WI38 (cell line): ENCODE measurements at regions not wholly inside any gene's neighbourhood (a gene's known extent, or its start where the extent isn't known, plus 50 kb on each side); places are given as distances from the start of the nearest gene placed in this dataset.

Experiments used
- H3K4me3 ChIP-seq: 2 replicates; pipeline ENCODE4 v1.5.1; 2011; ENCODE audit warnings: low read depth, mild to moderate bottlenecking, control low read depth, low read length
- CTCF ChIP-seq: IDR thresholded peaks from 2 replicates; pipeline ENCODE4 v1.5.1; 2012; ENCODE audit warnings: low read depth, mild to moderate bottlenecking, control low read depth, low read length

DNA sequence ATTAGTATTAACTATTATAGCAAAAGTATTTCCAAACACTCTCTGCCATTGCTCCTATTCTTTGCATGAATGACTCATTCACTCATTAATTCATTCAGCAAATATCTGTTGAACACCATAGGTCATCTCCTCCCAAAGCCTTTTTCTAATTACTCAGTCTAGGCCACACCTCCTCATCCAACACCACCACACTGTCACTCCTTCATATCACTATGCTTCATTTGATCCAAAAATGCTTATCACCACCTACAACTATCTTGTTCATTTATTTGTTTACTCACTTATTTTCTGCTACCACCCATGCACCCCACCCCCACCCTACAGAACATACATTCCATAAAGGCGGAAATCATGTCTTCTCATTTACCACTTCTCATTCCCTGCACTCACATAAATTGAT is 94.4 kb upstream of the TNFSF4 start:
- TF ChIP-seq CTCF = no peak
- no peak overlapping the region for H3K4me3 ChIP-seq

DNA sequence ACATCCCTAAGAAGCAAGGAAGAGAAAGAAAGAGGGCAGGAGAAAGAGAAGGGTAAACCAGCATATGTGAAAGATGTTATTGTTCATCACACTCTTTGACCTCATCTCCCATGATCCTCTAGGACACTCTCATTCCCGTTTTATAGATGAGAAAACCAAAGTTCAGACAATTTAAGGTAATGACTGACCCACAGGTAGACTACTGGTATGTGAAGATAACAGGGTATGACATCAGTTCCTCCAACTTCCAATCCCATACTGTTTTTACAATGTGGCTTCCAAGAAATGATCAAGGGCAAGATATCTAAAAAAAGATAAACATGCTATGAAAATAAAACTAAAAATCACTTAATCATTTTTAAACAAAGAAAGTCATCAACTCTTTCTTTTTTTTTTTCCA is 95.2 kb upstream of the TNFSF4 start:
- no peak for TF ChIP-seq CTCF
- no peak overlapping the region for H3K4me3 ChIP-seq

- no peak overlapping the region for H3K4me3 ChIP-seq
- no peak for TF ChIP-seq CTCF
Measured at GRCh38 chr1:173302890-173303829, 96.0 kb upstream of the TNFSF4 start.

DNA sequence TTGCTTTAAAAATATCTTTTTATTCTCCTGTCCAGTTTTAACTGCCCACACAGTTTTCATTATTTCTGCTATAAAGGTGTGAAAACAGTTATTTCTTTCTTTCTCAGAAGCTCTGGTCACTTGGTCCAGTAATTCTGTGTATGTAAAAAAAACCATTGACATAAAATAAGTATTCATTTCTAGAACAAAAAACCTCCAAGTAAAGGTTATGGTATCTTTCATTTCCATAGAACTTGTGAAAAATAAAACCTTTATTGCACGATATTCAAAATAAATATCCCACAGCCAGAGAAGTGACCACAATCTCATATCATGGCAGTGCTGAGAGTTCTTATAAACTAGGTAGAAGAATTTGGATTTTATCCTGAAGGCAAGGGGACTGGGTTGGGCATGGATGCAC is 96.9 kb upstream of the TNFSF4 start:
- TF ChIP-seq CTCF = no peak
- H3K4me3 ChIP-seq = no peak overlapping the region

DNA sequence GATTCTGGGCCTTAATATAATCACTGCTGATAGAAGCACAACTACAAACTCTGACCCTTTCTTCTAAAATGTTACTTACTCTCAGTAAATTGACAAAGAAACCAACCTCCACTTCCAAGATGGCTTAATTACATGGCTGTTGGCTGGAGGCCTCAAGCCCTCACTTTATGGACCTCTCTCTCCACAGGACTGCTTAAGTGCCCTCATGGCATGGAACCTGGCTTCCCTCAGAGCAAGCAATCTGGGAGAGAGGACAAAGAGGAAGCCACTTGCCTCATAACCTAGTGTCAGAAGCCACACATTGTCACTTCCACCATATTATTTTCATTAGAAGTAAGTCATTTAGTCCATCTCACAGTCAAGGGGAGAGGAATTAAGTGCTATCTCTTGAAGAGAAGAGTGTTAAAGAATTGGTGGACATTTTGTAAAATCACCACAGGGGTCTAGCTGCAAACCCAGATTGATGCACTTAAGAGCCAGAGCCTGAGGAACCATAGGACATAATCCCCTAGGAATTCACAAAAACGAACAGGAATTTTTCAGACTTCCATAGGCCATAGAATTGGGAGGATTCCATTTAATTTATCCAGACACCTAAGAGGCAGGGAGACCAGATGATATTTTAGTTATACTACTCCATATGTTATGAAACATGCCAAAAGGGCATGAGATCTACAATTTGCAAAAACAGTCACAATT is 97.5 kb upstream of the TNFSF4 start:
- no peak for TF ChIP-seq CTCF

GRCh38 chr1:173307845-173308244 is 100.7 kb upstream of the TNFSF4 start:
- no peak overlapping the region for H3K4me3 ChIP-seq
- no peak for TF ChIP-seq CTCF

More for the DNA sequence above, 97.5 kb upstream of the TNFSF4 start:
- H3K4me3 ChIP-seq = no peak overlapping the region

GRCh38 chr1:173314656-173315055 is 107.5 kb upstream of the TNFSF4 start:
- no peak overlapping the region for H3K4me3 ChIP-seq
- no peak for TF ChIP-seq CTCF
